GM21526 (cell line): ENCODE measurements at regions not wholly inside any gene's neighbourhood (a gene's known extent, or its start where the extent isn't known, plus 50 kb on each side); places are given as distances from the start of the nearest gene placed in this dataset.

Source experiments
- ATAC-seq: cut with Tn5 transposase; IDR thresholded peaks from one replicate; pipeline ENCODE4 v1.9.1; 2021; ENCODE audit warnings: moderate library complexity; ENCODE audit not compliant: unreplicated experiment, low FRiP score

GRCh38 chr2:238963161-238963970, 115.5 kb downstream of the TWIST2 start:
- no peak for ATAC-seq

- ATAC-seq: no peak
Observed at GRCh38 chr2:238963971-238964328, 116.1 kb downstream of the TWIST2 start.

DNA sequence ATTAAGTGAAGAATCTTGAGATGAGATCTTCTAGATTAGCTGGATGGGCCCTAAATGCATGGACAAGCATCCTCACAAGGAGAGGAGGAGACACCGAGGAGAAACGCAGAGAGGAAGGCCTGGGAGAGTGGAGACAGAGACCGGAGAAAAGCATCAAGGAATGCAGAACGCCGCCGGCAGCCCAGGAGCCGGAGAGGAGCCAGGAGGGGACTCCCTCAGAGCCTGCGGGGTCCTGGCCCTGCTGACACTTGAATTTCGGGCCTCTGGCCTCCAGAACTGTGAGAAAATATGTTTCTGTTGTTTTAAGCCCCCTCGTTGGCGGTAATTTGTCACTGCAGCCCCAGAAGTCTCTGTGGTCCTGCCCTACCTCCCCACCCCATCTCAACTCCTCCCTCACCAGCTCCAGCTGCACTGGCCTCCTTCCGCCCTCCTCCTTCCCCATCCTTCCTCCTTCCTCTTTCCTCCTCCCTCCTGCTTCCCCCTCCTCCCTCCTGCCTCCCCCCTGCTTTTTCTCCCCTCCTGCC, 116.7 kb downstream of the TWIST2 start:
- no peak for ATAC-seq

GRCh38 chr2:238965371-238966071, 117.6 kb downstream of the TWIST2 start:
- ATAC-seq: no peak

GRCh38 chr2:238966072-238966937, 118.4 kb downstream of the TWIST2 start:
- ATAC-seq: no peak

- no peak for ATAC-seq
Observed at GRCh38 chr2:238967031-238967977, 119.4 kb downstream of the TWIST2 start.

GRCh38 chr2:238967978-238968360, 120.1 kb downstream of the TWIST2 start:
- ATAC-seq: no peak

GRCh38 chr2:238968616-238969384, 120.9 kb downstream of the TWIST2 start:
- ATAC-seq: no peak

DNA sequence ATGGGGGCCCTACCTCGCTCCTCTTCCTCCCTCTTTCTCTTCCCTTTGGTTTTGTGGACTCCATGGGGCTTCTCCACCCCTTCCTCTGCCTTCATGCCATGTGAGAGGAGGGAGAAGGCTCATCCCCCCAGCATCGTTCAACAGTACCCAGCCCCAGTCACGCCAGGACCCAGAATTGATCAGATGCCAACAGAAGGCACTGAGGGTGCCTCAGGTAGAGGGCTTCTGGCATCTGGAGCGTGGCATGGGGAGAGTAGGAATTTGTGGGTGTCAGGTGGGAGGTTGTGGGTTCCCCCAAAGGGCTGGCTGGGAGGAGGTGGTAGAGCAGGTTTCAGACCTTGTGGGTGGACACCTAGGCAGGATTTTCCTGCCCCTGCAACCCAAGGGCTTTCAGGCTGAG, 122.0 kb downstream of the TWIST2 start:
- no peak for ATAC-seq

DNA sequence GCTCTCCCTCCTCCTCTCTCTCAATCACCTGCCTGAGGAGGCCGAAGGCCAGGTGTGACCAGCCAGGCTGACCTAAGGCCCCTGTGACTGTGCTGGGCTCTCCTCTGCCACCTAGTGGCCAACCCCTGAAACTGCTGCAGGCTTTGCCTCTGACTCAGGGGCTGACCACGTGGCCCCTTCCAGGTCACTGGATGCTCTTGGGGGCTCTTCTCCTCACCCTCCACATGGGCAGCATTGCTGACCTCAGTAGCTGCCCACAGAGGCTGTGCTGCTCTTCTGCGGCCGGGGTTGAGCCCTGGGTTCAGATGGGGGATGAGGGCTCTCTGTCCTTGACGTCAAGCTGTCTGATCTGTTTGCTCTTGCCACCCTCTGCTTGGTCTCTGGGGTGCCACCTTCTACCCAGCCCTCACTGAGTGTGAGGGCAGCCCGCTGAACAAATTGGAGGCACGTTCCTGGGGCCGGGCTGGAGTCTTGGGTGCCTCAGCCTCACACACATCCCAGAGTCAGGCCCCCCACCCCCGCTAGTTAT, 122.7 kb downstream of the TWIST2 start:
- ATAC-seq: peak; percentile 68

GRCh38 chr2:238971318-238972145, 123.6 kb downstream of the TWIST2 start:
- ATAC-seq: no peak

- no peak for ATAC-seq
Observed at GRCh38 chr2:238972146-238972445, 124.2 kb downstream of the TWIST2 start.

GRCh38 chr2:238973038-238973739, 125.3 kb downstream of the TWIST2 start:
- no peak for ATAC-seq

DNA sequence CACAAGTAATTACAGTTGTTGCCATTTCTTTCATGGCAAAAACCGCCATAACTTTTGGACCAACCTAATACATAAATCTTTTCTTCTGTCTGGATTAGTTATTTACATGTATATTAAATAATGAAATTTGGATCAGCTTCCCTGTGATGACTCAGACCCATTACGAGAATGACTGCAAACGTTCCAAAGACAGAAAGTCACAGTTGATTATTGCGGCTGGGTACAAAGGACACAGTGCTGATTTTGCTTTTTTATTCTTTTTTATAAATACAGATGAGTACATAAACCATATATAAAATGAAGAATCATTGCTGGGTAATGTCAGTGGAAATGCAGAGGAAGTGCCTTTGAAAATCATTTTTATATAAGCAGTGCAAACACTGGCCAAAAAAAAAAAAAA, 126.2 kb downstream of the TWIST2 start:
- ATAC-seq: no peak

- ATAC-seq: no peak
Observed at GRCh38 chr2:238974501-238975166, 126.7 kb downstream of the TWIST2 start.

- no peak for ATAC-seq
Observed at GRCh38 chr2:238975408-238975807, 127.5 kb downstream of the TWIST2 start.

DNA sequence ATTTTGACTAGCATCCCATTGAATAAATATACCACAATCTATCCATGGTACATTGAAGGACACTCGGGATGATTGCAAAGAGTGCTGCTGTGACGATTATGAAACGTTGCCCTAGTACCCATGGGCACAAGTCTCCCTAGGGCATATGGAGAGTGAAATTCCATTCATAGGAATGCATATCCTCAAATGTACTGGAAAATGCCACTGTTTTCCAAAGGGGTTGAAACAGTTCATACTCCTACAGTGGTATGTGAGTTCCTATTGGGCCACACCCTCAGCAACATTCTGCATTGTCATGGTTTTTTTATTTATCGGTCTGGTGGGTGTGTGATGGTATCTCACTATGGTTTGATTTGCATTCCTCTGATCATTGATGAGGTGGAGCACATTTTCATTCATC, 130.6 kb downstream of the TWIST2 start:
- ATAC-seq: no peak
